ENCODE measurements at regions not wholly inside any gene's neighbourhood (a gene's known extent, or its start where the extent isn't known, plus 50 kb on each side); places are given as distances from the start of the nearest gene placed in this dataset.
A peak's percentile ranks its signal among the peaks of the same experiment; 100 is the strongest.

DNA sequence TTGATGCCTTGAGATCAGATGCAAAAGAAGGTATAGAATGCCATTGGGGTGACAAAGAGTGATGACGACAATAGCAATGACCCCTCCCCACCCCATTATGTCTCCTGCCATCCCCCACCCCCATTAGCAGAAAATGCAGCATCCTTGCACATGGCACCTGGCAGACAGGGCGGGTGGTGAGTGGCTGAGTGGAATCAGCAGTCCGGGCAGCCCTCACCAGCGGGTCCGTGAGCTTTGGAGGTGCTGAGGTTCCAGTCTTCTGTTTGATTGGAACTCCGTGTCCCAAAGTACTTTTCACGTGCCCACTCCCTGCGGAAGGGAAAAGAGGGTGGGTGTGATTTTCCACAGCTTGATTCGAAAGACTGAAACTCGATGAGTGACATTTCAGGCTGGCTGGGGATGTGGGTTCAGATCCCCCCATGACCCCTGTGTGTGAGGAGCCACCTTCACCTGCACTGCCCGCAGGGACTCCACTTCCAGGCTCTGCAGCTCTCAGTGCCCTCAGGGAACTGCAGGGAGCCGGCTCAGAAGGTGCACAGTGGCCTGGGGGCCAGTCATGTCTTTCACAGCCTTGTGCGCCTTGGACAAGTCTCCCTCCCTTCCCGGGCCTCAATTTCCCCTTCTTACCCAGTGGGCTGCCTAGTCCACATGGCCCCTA lies 130.9 kb downstream of the GLI2 start:
- no peak overlapping the region for H3K27ac ChIP-seq (ENCODE audit: extremely low read length, insufficient read depth, low read length)
- H3K4me2 ChIP-seq (ENCODE audit: low read depth, low read length), result no peak overlapping the region
- H3K27me3 ChIP-seq (ENCODE audit: control insufficient read depth in 1 of 2, insufficient read depth in 2 of 2, low read length in 2 of 2), result peaks cover 17 to 88% of the 10 kb centered on the region in 2 experiments; a peak in 4 of 5 replicates
- DNase-seq (ENCODE audit: low spot score) (no peak), FAIRE-seq (no peak), ATAC-seq (no peak)
- ChIA-PET POLR2A (no interaction called here), CTCF (ENCODE audit: low intra/inter-chr PET ratio, low total read pairs) (no interaction called here)
- H2AFZ ChIP-seq (ENCODE audit: low read length), result no peak overlapping the region
- no peaks in the 10 kb centered on the region for H3K36me3 ChIP-seq (replicated peaks in 1 of 2; ENCODE audit: control insufficient read depth in 1 of 2, insufficient read depth in 2 of 2, low read length in 2 of 2)
- in situ Hi-C loops (cut with HindIII; ENCODE audit: extremely low pct_ligation_motif_present, low pct_unique_long_range_greater_than_20kb) (no loop called here), intact Hi-C loops (cut with micrococcal nuclease; ENCODE audit: unreplicated experiment) (no loop called here)
- no peak for TF ChIP-seq ZZZ3 (CRISPR knock-in tag; IDR thresholded peaks at IDR 0.05; ENCODE audit: borderline replicate concordance)
- no peak for TF ChIP-seq RFXANK (CRISPR knock-in tag; IDR thresholded peaks at IDR 0.05)
- TF ChIP-seq KLF15 (CRISPR knock-in tag; IDR thresholded peaks at IDR 0.05; ENCODE audit: borderline replicate concordance), result no peak
- no peak for TF ChIP-seq NFE2L2 (IDR thresholded peaks at IDR 0.05; ENCODE audit: low read length)
- TF ChIP-seq JARID2 (CRISPR knock-in tag; IDR thresholded peaks at IDR 0.05; ENCODE audit: insufficient replicate concordance), result no peak
- no peak for TF ChIP-seq SRY (CRISPR knock-in tag; IDR thresholded peaks at IDR 0.05)
- H4K20me1 ChIP-seq (ENCODE audit: insufficient read depth, low read length), result no peaks in the 10 kb centered on the region; the same call in 1 of the 2 replicates
- BruUV-seq (replicated peaks), result no TSS peak
- H3K9me3 ChIP-seq (ENCODE audit: low read length), result no peaks in the 10 kb centered on the region
- no peaks in the 10 kb centered on the region for H3K4me1 ChIP-seq (ENCODE audit: insufficient read depth, low read length)
- H3K9ac ChIP-seq (ENCODE audit: insufficient read depth, low read depth, low read length), result no peak overlapping the region
- 41% methylated on average over 14 of the region's 14 CpGs for WGBS (ENCODE audit: low lambda C conversion rate)
- H3K4me3 ChIP-seq (replicated peaks in 1 of 3; ENCODE audit: insufficient read depth in 1 of 3, low read depth in 2 of 3, low read length in 3 of 3), result no peak overlapping the region
- H3K79me2 ChIP-seq (ENCODE audit: insufficient read depth, low read length), result no peaks in the 10 kb centered on the region

DNA sequence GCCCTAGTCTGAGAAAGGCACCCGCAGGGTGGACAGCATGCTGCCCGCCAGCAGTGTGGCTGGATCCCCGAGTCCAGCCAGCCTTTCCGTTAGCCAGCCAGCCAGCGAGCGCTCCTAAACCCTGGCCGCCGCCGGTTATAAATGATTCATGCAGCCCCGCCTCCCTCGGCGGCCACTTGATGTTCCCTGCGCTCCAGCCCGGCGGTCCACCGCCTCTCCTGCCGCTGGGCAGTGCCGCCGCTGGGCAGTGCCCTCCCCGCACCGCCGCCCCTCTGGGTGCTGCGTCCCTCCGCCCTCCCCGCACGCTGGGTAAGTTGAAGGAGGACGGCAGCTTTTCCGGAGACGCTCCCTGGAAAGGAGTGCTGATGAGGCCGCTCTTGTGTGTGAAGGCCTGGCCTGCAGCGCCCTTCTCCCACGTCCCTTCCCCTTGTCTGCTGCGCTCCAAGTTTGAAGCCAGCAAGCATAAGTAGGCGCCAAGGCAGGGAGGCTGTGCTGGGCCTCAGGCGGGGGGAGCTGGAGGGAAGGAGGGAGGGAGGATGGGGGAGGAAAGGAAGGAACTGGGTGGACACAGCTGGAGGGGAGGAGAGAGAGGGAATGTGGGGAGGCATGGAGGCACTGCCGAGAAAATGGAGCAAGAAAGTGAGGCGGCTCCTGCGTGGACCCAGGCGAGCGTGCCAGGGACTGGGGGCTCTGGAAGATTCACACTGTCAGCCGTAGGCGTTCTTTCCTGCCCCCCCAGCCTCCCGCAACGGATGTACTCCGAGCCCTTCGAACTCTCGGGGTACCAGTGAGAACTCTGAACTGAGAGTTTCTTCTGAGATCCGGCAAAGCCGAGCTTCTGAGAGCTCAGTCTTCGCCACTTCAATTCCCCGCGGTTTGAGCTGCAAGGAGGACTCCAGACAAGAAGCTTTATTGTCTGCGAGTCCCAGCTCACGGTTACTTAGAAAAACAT lies 131.9 kb downstream of the GLI2 start:
- ChIA-PET POLR2A (no interaction called here), CTCF (ENCODE audit: low intra/inter-chr PET ratio, low total read pairs) (no interaction called here)
- Histone ChIP-seq H3K4me3 (replicated peaks in 1 of 3; ENCODE audit: insufficient read depth in 1 of 3, low read depth in 2 of 3, low read length in 3 of 3) (no peak overlapping the region), H3K9me3 (ENCODE audit: low read length) (no peaks in the 10 kb centered on the region), H3K36me3 (replicated peaks in 1 of 2; ENCODE audit: control insufficient read depth in 1 of 2, insufficient read depth in 2 of 2, low read length in 2 of 2) (no peaks in the 10 kb centered on the region), H4K20me1 (ENCODE audit: insufficient read depth, low read length) (no peaks in the 10 kb centered on the region; the same call in 1 of the 2 replicates), H3K79me2 (ENCODE audit: insufficient read depth, low read length) (no peaks in the 10 kb centered on the region), H3K4me2 (ENCODE audit: low read depth, low read length) (no peak overlapping the region), H3K9ac (ENCODE audit: insufficient read depth, low read depth, low read length) (no peak overlapping the region), H3K27ac (ENCODE audit: extremely low read length, insufficient read depth, low read length) (no peak overlapping the region), H2AFZ (ENCODE audit: low read length) (no peak overlapping the region), H3K27me3 (ENCODE audit: control insufficient read depth in 1 of 2, insufficient read depth in 2 of 2, low read length in 2 of 2) (peaks cover 14 to 87% of the 10 kb centered on the region in 2 experiments; a peak in 4 of 5 replicates), H3K4me1 (ENCODE audit: insufficient read depth, low read length) (no peaks in the 10 kb centered on the region)
- intact Hi-C loops (cut with micrococcal nuclease; ENCODE audit: unreplicated experiment), result no loop called here
- BruUV-seq (replicated peaks), result no TSS peak
- in situ Hi-C loops (cut with HindIII; ENCODE audit: extremely low pct_ligation_motif_present, low pct_unique_long_range_greater_than_20kb), result no loop called here
- ATAC-seq (peak; percentile 50), FAIRE-seq (no peak), DNase-seq (ENCODE audit: low spot score) (no peak)
- WGBS (ENCODE audit: low lambda C conversion rate), result 26% methylated on average over 23 of the region's 54 CpGs
- TF ChIP-seq ZNF607 (CRISPR knock-in tag; IDR thresholded peaks at IDR 0.05; ENCODE audit: borderline replicate concordance) (no peak), HNRNPL (IDR thresholded peaks at IDR 0.05; ENCODE audit: low read depth, low read length) (0 out of 2 replicates have a peak, but pooled peaks have one; percentile 56)

Measured in HepG2 (cell line).